22Rv1 (cell line): ENCODE measurements at regions not wholly inside any gene's neighbourhood (a gene's known extent, or its start where the extent isn't known, plus 50 kb on each side); places are given as distances from the start of the nearest gene placed in this dataset.

Source experiments
- ZFX ChIP-seq: fragments of 450-650 bp; IDR thresholded peaks from 2 replicates; pipeline ENCODE4 v1.6.1; 2017; ENCODE audit warnings: antibody characterized with exemption, borderline replicate concordance
- TF ChIP-seq, protein P1 (sequence below): fragments of 450-650 bp; IDR thresholded peaks from 2 replicates; pipeline ENCODE4 v1.5.1; 2017; ENCODE audit warnings: mild to moderate bottlenecking

DNA sequence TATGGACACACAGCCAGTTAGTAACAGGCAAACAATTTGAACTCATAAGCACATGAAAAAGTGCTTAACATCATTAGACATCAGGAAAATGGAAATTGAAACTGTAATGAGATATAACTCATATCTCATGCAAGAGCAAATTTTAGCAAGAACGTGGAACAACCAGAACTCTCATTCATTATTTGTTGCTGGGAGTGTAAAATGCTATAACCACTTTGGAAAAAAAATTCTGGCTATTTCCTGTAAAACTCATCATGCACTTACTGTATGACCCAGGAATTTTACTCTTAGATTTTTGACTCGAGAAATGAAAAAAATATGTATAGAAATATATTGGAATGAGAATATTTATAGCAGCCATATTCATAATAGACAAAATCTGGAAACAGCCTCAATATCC, 205.7 kb upstream of the PUM3 start:
- TF ChIP-seq, protein P1, sequence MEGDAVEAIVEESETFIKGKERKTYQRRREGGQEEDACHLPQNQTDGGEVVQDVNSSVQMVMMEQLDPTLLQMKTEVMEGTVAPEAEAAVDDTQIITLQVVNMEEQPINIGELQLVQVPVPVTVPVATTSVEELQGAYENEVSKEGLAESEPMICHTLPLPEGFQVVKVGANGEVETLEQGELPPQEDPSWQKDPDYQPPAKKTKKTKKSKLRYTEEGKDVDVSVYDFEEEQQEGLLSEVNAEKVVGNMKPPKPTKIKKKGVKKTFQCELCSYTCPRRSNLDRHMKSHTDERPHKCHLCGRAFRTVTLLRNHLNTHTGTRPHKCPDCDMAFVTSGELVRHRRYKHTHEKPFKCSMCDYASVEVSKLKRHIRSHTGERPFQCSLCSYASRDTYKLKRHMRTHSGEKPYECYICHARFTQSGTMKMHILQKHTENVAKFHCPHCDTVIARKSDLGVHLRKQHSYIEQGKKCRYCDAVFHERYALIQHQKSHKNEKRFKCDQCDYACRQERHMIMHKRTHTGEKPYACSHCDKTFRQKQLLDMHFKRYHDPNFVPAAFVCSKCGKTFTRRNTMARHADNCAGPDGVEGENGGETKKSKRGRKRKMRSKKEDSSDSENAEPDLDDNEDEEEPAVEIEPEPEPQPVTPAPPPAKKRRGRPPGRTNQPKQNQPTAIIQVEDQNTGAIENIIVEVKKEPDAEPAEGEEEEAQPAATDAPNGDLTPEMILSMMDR, result no peak
- TF ChIP-seq ZFX, result no peak
